NCI-H146 treated with DMSO at 0.1 percent for 48 hours (cell line): ENCODE measurements at regions not wholly inside any gene's neighbourhood (a gene's known extent, or its start where the extent isn't known, plus 50 kb on each side); places are given as distances from the start of the nearest gene placed in this dataset.
"Not testable (repeated sequence)": the region's sequence is repeated elsewhere in the genome, so short reads cannot be mapped to it uniquely, and the experiment has no call there.

Source experiments
- DNase-seq: peaks from one replicate; lab custom pipeline; 2025; ENCODE audit not compliant: unreplicated experiment; lab: John Stamatoyannopoulos, UW

- no peak for DNase-seq
Measured at GRCh38 chrX:69431420-69431819, 72.7 kb upstream of the NALF2 start.

- no peak for DNase-seq
Measured at GRCh38 chrX:69430785-69431184, 73.3 kb upstream of the NALF2 start.

GRCh38 chrX:69429339-69430015, 74.6 kb upstream of the NALF2 start:
- DNase-seq, result no peak

- DNase-seq, result no peak
Measured at GRCh38 chrX:69428216-69428615, 75.9 kb upstream of the NALF2 start.

GRCh38 chrX:69424910-69425309, 79.2 kb upstream of the NALF2 start:
- no peak for DNase-seq

GRCh38 chrX:69424161-69424560, 80.0 kb upstream of the NALF2 start:
- DNase-seq, result no peak

- not testable (repeated sequence) for DNase-seq
Measured at GRCh38 chrX:69422208-69422607, 81.9 kb upstream of the NALF2 start.

GRCh38 chrX:69415698-69416097, 88.4 kb upstream of the NALF2 start:
- no peak for DNase-seq

GRCh38 chrX:69412661-69413060, 91.5 kb upstream of the NALF2 start:
- no peak for DNase-seq

GRCh38 chrX:69398881-69399280, 105.2 kb upstream of the NALF2 start:
- DNase-seq, result no peak

GRCh38 chrX:69396916-69397315, 107.2 kb upstream of the NALF2 start:
- DNase-seq, result no peak

- DNase-seq, result no peak
Measured at GRCh38 chrX:69395306-69395705, 108.8 kb upstream of the NALF2 start.

GRCh38 chrX:69389101-69389501, 115.0 kb upstream of the NALF2 start:
- no peak for DNase-seq

GRCh38 chrX:69388526-69388925, 115.6 kb upstream of the NALF2 start:
- DNase-seq, result no peak

GRCh38 chrX:69387567-69388487, 116.3 kb upstream of the NALF2 start:
- peak; percentile 0 for DNase-seq

- no peak for DNase-seq
Measured at GRCh38 chrX:69386681-69387080, 117.4 kb upstream of the NALF2 start.

- no peak for DNase-seq
Measured at GRCh38 chrX:69379412-69379811, 124.7 kb upstream of the NALF2 start.

GRCh38 chrX:69374569-69374968, 129.6 kb upstream of the NALF2 start:
- DNase-seq, result no peak

- no peak for DNase-seq
Measured at GRCh38 chrX:69372435-69372834, 131.7 kb upstream of the NALF2 start.

GRCh38 chrX:69371159-69371558, 133.0 kb upstream of the NALF2 start:
- no peak for DNase-seq

- DNase-seq, result no peak
Measured at GRCh38 chrX:69369999-69370398, 134.1 kb upstream of the NALF2 start.

GRCh38 chrX:69366183-69366582, 137.9 kb upstream of the NALF2 start:
- DNase-seq, result no peak
